OCI-LY3 (cell line): ENCODE measurements at regions not wholly inside any gene's neighbourhood (a gene's known extent, or its start where the extent isn't known, plus 50 kb on each side); places are given as distances from the start of the nearest gene placed in this dataset.

ENCODE experiments used
- H2AFZ ChIP-seq: fragments of 200-600, 300-600 bp; shearing (Covaris generic); 2 replicates; pipeline ENCODE4 v1.6.0; 2014; ENCODE audit warnings: antibody characterized with exemption, low read depth, low read length
- H3K27ac ChIP-seq: fragments of 200-600, 300-600 bp; sonication (generic); 2 replicates; pipeline ENCODE4 v1.5.1; 2014; ENCODE audit warnings: mild to moderate bottlenecking, low read length, moderate library complexity, mixed read lengths
- H3K27me3 ChIP-seq: fragments of 200-600, 300-600 bp; sonication (generic); 2 replicates; pipeline ENCODE4 v1.6.1; 2014; ENCODE audit warnings: low read depth, low read length, mixed read lengths
- H3K36me3 ChIP-seq: fragments of 200-600, 300-600 bp; sonication (generic); replicated peaks from 2 replicates; pipeline ENCODE3; 2014; ENCODE audit warnings: low read depth, low read length, mixed read lengths
- H3K4me1 ChIP-seq: fragments of 300-600, 200-600 bp; sonication (generic); 2 replicates; pipeline ENCODE4 v1.6.1; 2014; ENCODE audit warnings: low read length, mixed read lengths
- H3K4me2 ChIP-seq: fragments of 200-600, 300-600 bp; sonication (generic); 2 replicates; pipeline ENCODE4 v1.6.1; 2014; ENCODE audit warnings: low read length, mixed read lengths
- H3K4me3 ChIP-seq: fragments of 300-600, 200-600 bp; sonication (generic); 2 replicates; pipeline ENCODE4 v1.5.1; 2014; ENCODE audit warnings: antibody characterized with exemption, mild to moderate bottlenecking, low read length, moderate library complexity
- H3K79me2 ChIP-seq: fragments of 300-600, 200-600 bp; shearing (Covaris generic); 2 replicates; pipeline ENCODE4 v1.6.1; 2014; ENCODE audit warnings: mild to moderate bottlenecking, low read length, mixed read lengths
- H3K9ac ChIP-seq: fragments of 300-600, 200-600 bp; shearing (Covaris generic); 2 replicates; pipeline ENCODE4 v1.6.0; 2014; ENCODE audit warnings: mild to moderate bottlenecking, low read length, moderate library complexity
- H3K9me3 ChIP-seq: fragments of 200-600, 300-600 bp; shearing (Covaris generic); 2 replicates; pipeline ENCODE4 v1.6.1; 2014; ENCODE audit warnings: low read length, mixed read lengths; ENCODE audit not compliant: insufficient read depth
- H4K20me1 ChIP-seq: fragments of 200-600, 300-600 bp; sonication (generic); 2 replicates; pipeline ENCODE4 v1.6.1; 2016; ENCODE audit warnings: low read length, mixed read lengths; ENCODE audit not compliant: insufficient read depth
- EZH2phosphoT487 ChIP-seq: fragments of 200-600 bp; shearing (Covaris generic); IDR thresholded peaks from 2 replicates; pipeline ENCODE4 v1.6.1; 2018; ENCODE audit warnings: antibody characterized with exemption, mixed run types, low read depth
- TF ChIP-seq, protein P1 (sequence below): fragments of 200-600, 300-600 bp; sonication (generic); IDR thresholded peaks from 2 replicates; pipeline ENCODE4 v1.5.1; 2014; ENCODE audit warnings: antibody characterized with exemption, low read length, low read depth

DNA sequence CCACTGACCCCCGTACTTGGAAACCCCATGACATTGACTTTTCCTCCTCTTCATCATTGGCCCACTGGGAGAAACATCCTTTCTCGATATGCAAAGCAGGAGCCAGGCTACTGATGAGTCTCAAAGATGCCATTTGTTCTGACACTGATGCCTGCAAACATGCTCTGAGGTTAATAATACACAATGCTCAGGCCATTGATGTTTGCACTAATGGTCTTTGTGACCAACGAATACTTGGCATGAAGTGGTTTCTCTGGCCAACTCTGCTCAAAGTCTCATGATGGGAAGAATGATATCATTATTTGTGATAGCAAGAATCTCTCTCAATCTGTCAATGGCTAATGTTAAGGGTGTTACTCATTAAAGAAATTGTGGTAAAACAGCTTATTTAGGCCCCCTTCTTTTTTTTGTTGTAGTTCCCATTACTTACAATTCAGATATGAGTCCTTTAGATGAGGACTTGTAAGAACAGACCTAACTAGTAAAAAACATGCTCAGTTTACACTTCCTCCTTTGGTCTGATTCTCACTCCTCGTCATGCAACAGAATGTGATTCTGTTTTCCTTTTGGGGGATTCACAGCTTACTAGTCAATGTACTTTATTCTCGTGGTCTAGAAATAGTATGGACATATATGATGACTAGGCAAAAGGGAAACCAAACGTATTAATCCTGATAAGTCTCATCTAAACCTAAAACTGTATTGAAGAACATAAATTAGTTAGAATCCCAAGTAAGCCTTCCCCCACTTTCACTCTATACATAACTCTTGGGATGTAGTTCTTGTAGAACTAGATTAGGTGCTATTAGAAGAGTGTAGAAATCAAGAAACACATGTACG is 488.8 kb upstream of the DPPA4 start:
- Histone ChIP-seq H3K4me3 (no peak overlapping the region), H3K4me2 (peak overlapping the region; percentile 20; the same call in 1 of the 2 replicates), H3K4me1 (peaks cover 16% of the 10 kb centered on the region), H3K79me2 (no peaks in the 10 kb centered on the region), H3K27ac (no peak overlapping the region; the same call in 1 of the 2 replicates), H2AFZ (no peak overlapping the region), H3K36me3 (no peaks in the 10 kb centered on the region), H3K9ac (no peak overlapping the region), H4K20me1 (no peaks in the 10 kb centered on the region), H3K27me3 (no peaks in the 10 kb centered on the region), H3K9me3 (no peaks in the 10 kb centered on the region)
- TF ChIP-seq, protein P1, sequence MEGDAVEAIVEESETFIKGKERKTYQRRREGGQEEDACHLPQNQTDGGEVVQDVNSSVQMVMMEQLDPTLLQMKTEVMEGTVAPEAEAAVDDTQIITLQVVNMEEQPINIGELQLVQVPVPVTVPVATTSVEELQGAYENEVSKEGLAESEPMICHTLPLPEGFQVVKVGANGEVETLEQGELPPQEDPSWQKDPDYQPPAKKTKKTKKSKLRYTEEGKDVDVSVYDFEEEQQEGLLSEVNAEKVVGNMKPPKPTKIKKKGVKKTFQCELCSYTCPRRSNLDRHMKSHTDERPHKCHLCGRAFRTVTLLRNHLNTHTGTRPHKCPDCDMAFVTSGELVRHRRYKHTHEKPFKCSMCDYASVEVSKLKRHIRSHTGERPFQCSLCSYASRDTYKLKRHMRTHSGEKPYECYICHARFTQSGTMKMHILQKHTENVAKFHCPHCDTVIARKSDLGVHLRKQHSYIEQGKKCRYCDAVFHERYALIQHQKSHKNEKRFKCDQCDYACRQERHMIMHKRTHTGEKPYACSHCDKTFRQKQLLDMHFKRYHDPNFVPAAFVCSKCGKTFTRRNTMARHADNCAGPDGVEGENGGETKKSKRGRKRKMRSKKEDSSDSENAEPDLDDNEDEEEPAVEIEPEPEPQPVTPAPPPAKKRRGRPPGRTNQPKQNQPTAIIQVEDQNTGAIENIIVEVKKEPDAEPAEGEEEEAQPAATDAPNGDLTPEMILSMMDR = no peak
- no peak for TF ChIP-seq EZH2phosphoT487

DNA sequence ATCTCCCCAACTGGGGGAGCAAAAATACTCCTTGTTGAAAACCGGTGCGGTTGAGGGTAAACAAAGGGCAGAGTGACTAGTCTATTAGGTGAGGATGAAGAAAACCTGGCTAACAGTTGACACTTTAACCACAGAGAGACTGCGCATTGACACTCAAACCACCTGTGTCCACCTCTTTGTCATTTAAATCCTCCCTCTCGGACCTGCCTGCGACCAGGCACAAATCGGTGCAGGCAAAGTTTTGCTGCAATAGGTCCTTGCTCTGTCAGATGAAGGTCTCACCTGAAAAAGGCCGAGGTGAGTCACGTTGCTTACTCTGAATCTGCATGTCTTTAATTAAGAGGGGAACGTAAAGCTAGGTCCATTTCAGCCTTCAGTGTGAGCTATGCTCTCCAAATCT is 494.1 kb upstream of the DPPA4 start:
- no peaks in the 10 kb centered on the region for H4K20me1 ChIP-seq
- H2AFZ ChIP-seq = no peak overlapping the region
- H3K4me2 ChIP-seq = no peak overlapping the region
- no peaks in the 10 kb centered on the region for H3K36me3 ChIP-seq
- no peaks in the 10 kb centered on the region for H3K9me3 ChIP-seq
- peaks cover 9% of the 10 kb centered on the region for H3K4me1 ChIP-seq
- no peak for TF ChIP-seq EZH2phosphoT487
- TF ChIP-seq, protein P1 = no peak
- no peaks in the 10 kb centered on the region for H3K27me3 ChIP-seq
- H3K4me3 ChIP-seq = no peak overlapping the region
- H3K9ac ChIP-seq = no peak overlapping the region
- H3K27ac ChIP-seq = no peak overlapping the region
- no peaks in the 10 kb centered on the region for H3K79me2 ChIP-seq

DNA sequence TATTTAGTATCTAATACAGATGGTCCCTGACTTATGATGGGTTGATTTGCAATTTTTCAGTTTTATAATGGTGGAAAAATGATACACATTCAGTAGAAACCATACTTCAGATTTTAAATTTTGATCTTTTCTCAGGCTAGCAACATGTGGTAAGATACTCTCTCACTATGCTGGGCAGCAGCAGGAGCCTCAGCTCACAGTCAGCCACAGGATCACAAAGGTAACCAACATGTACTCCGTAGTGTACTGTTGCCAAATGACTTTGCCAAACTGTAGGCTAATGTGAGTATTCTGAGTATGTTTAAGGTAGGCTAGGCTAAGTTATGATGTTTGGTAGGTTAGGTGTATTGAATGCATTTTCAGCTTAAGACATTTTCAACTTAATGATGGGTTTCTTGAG is 498.6 kb upstream of the DPPA4 start:
- no peaks in the 10 kb centered on the region for H4K20me1 ChIP-seq
- no peak overlapping the region for H2AFZ ChIP-seq
- H3K4me1 ChIP-seq = no peaks in the 10 kb centered on the region
- no peak overlapping the region for H3K4me2 ChIP-seq
- H3K9me3 ChIP-seq = no peaks in the 10 kb centered on the region
- no peak overlapping the region for H3K27ac ChIP-seq
- no peaks in the 10 kb centered on the region for H3K79me2 ChIP-seq
- no peak overlapping the region for H3K9ac ChIP-seq
- TF ChIP-seq EZH2phosphoT487 = no peak
- TF ChIP-seq, protein P1 = no peak
- H3K36me3 ChIP-seq = no peaks in the 10 kb centered on the region
- H3K27me3 ChIP-seq = no peaks in the 10 kb centered on the region
- H3K4me3 ChIP-seq = no peak overlapping the region

DNA sequence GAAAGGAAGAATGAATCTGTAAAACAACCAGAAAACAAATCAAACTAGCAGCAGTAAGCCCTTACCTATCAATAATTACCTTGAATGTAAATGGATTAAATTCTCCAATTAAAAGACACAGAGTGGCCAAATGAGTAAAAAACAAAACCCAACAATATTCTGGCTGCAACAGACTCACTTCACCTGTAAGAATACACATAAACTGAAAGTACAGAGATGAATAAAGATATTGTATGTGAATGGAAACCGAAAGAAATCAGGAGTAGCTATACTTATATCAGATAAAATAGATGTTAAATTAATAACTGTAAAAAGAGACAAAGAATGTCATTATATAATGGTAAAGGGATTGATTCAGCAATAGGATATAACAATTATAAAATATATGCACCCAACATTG is 514.5 kb upstream of the DPPA4 start:
- no peak overlapping the region for H2AFZ ChIP-seq

More for the DNA sequence above, 514.5 kb upstream of the DPPA4 start:
- Histone ChIP-seq H3K4me2 (no peak overlapping the region), H3K79me2 (no peaks in the 10 kb centered on the region), H3K36me3 (no peaks in the 10 kb centered on the region), H3K4me1 (no peaks in the 10 kb centered on the region), H3K27me3 (no peaks in the 10 kb centered on the region), H3K27ac (no peak overlapping the region), H4K20me1 (no peaks in the 10 kb centered on the region), H3K9me3 (peaks cover 16% of the 10 kb centered on the region; the same call in 1 of the 2 replicates), H3K9ac (no peak overlapping the region), H3K4me3 (no peak overlapping the region)
- TF ChIP-seq, protein P1 = no peak
- TF ChIP-seq EZH2phosphoT487 = no peak
